ENCODE measurements at regions not wholly inside any gene's neighbourhood (a gene's known extent, or its start where the extent isn't known, plus 50 kb on each side); places are given as distances from the start of the nearest gene placed in this dataset.
"Not testable (repeated sequence)": the region's sequence is repeated elsewhere in the genome, so short reads cannot be mapped to it uniquely, and the experiment has no call there.

- DNase-seq (ENCODE audit: low read depth in 2 of 2), result no peak
These were observed 359.9 kb upstream of the AGA start for GRCh38 chr4:177802162-177802561.

GRCh38 chr4:177802661-177803060 is 360.4 kb upstream of the AGA start:
- DNase-seq (ENCODE audit: low read depth in 2 of 2), result no peak

GRCh38 chr4:177803151-177803550 is 360.9 kb upstream of the AGA start:
- no peak for DNase-seq (ENCODE audit: low read depth in 2 of 2)

GRCh38 chr4:177809791-177810190 is 367.6 kb upstream of the AGA start:
- no peak for DNase-seq (ENCODE audit: low read depth in 2 of 2)

GRCh38 chr4:177810220-177810619 is 368.0 kb upstream of the AGA start:
- DNase-seq (ENCODE audit: low read depth in 2 of 2), result no peak

GRCh38 chr4:177818392-177818791 is 376.2 kb upstream of the AGA start:
- DNase-seq (ENCODE audit: low read depth in 2 of 2), result not testable (repeated sequence)

- no peak for DNase-seq (ENCODE audit: low read depth in 2 of 2)
These were observed 384.7 kb upstream of the AGA start for GRCh38 chr4:177826973-177827372.

GRCh38 chr4:177841258-177841657 is 399.0 kb upstream of the AGA start:
- no peak for DNase-seq (ENCODE audit: low read depth in 2 of 2)

- DNase-seq (ENCODE audit: low read depth in 2 of 2), result no peak
These were observed 411.0 kb upstream of the AGA start for GRCh38 chr4:177853229-177853628.

- no peak for DNase-seq (ENCODE audit: low read depth in 2 of 2)
These were observed 413.4 kb upstream of the AGA start for GRCh38 chr4:177855507-177856197.

- DNase-seq (ENCODE audit: low read depth in 2 of 2), result no peak
These were observed 417.9 kb upstream of the AGA start for GRCh38 chr4:177860171-177860570.

- no peak for DNase-seq (ENCODE audit: low read depth in 2 of 2)
These were observed 419.4 kb upstream of the AGA start for GRCh38 chr4:177861551-177862094.

- no peak for DNase-seq (ENCODE audit: low read depth in 2 of 2)
These were observed 420.4 kb upstream of the AGA start for GRCh38 chr4:177862541-177863176.

GRCh38 chr4:177879851-177880250 is 437.6 kb upstream of the AGA start:
- no peak for DNase-seq (ENCODE audit: low read depth in 2 of 2)

GRCh38 chr4:177895136-177895535 is 452.9 kb upstream of the AGA start:
- no peak for DNase-seq (ENCODE audit: low read depth in 2 of 2)

GRCh38 chr4:177901786-177902185 is 459.5 kb upstream of the AGA start:
- no peak for DNase-seq (ENCODE audit: low read depth in 2 of 2)

- DNase-seq (ENCODE audit: low read depth in 2 of 2), result no peak
These were observed 460.1 kb upstream of the AGA start for GRCh38 chr4:177902386-177902785.

GRCh38 chr4:177907736-177908424 is 465.6 kb upstream of the AGA start:
- no peak for DNase-seq (ENCODE audit: low read depth in 2 of 2)

GRCh38 chr4:177921715-177922114 is 479.5 kb upstream of the AGA start:
- DNase-seq (ENCODE audit: low read depth in 2 of 2), result no peak

- no peak for DNase-seq (ENCODE audit: low read depth in 2 of 2)
These were observed 481.7 kb upstream of the AGA start for GRCh38 chr4:177923888-177924287.

GRCh38 chr4:177937041-177937440 is 494.8 kb upstream of the AGA start:
- no peak for DNase-seq (ENCODE audit: low read depth in 2 of 2)

GRCh38 chr4:177938226-177938625 is 496.0 kb upstream of the AGA start:
- DNase-seq (ENCODE audit: low read depth in 2 of 2), result no peak

GRCh38 chr4:177945268-177945667 is 503.0 kb upstream of the AGA start:
- DNase-seq (ENCODE audit: low read depth in 2 of 2), result no peak

All from stimulated activated CD8-positive, alpha-beta memory T cell treated with anti-CD3 and anti-CD28 coated beads, Interleukin-7, amount 100 ng/mL, for 1 hour (primary cell).